Hematopoietic multipotent progenitor cell treated with erythropoietin and hydrocortisone succinate and interleukin-3 and kit ligand, for 6 days (in vitro differentiated cells): ENCODE measurements at regions not wholly inside any gene's neighbourhood (a gene's known extent, or its start where the extent isn't known, plus 50 kb on each side); places are given as distances from the start of the nearest gene placed in this dataset.

Experiments used
- DNase-seq: peaks from one replicate; pipeline ENCODE4 v3.0.0-alpha.2; 2015

- DNase-seq, result peak; percentile 27
These were observed 143.4 kb downstream of the DLEU7 start for GRCh38 chr13:50699874-50700663.

GRCh38 chr13:50700664-50701305 lies 142.7 kb downstream of the DLEU7 start:
- DNase-seq, result no peak

DNA sequence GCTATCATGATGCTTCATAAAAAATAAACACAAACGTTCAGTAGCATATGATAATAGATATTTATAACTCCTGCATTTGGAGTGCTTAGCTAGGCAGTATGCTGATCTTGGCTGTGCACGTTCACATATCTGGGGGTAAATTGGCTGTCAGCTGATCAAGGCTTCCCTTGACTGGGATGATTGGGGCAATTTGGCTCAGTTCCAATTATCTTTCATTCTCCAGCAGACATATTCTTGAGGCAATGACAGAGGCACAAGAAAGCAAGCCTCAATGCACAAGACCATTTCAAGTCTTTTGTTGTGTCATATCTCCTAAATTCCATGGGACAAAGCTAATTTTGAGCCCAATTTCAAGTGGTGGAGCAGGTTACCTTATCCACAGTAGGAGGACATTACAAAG lies 142.0 kb downstream of the DLEU7 start:
- peak; percentile 19 for DNase-seq

- no peak for DNase-seq
These were observed 137.0 kb downstream of the DLEU7 start for GRCh38 chr13:50706505-50706904.

DNA sequence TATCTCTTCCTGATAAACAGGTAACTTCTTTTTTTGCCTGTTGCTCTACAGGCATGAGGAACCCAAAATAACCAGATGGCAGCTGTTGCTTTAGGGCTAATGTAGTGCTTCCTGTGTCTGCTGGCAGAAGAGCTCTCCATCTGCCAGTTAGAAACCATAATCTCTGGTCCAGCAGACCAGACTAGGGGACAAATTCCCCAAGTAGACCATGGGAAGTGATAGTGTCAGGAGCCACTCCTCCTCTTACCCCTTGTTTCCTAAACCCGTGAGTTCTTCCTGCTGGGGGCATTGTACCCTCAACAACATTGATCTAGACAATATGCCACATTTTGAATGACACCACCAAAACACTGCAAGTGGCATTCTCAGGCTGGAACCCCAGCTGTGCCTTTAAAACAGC lies 135.9 kb downstream of the DLEU7 start:
- peak; percentile 13 for DNase-seq

DNA sequence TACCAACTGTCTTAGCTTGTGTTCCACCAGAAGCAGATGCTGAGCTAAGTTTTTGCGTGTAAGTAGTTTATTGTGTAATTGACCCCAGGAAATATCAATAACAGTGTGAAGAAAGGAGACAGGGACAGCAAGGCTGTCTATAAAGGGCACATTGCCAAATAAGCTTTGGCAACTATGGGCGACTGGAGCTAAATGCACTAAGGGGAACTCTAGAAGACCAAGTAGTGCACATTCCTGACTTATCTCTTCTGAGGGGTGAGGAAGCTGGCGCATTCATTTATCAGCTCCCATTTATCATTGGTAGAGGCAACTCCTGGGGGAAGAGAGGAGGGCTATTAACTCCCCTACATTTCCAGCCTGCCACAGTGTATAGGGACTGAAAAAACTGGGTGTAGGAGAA lies 135.0 kb downstream of the DLEU7 start:
- peak; percentile 39 for DNase-seq

GRCh38 chr13:50709058-50709457 lies 134.4 kb downstream of the DLEU7 start:
- no peak for DNase-seq

DNA sequence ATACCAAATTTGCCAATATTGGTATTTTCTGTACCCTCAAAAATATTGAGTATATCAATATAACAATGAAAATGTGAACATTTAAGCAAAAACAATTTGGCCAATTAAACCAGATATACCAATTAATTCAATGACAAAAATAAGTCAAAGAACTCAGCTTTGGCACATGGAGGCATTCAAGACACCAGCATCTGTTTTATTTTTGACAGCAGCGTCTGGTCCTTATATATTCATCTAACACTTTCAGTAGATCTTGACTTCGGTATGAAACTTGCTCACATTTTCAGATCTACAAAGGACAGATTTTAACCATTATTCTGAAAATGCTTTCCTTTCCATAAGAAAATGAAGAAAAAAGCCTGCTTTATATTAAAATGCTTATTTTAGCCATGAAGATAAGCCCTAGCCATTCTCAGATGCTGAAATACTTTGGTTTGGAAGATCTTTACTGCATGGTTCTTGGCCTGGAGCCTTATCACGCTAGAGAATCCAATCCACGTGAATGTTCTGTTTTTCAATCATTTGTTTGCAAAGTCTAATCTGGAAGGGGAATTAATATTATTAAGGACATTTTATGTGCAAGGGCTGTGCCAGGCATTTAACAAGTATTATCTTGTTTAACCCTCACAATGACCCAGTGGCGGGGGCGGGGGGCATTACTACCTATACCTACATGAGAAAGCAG lies 132.2 kb downstream of the DLEU7 start:
- no peak for DNase-seq

GRCh38 chr13:50711996-50712395 lies 131.5 kb downstream of the DLEU7 start:
- no peak for DNase-seq

- DNase-seq, result no peak
These were observed 131.0 kb downstream of the DLEU7 start for GRCh38 chr13:50712456-50712855.

- no peak for DNase-seq
These were observed 130.6 kb downstream of the DLEU7 start for GRCh38 chr13:50712881-50713280.

GRCh38 chr13:50713523-50714248 lies 129.8 kb downstream of the DLEU7 start:
- DNase-seq, result peak; percentile 72

DNA sequence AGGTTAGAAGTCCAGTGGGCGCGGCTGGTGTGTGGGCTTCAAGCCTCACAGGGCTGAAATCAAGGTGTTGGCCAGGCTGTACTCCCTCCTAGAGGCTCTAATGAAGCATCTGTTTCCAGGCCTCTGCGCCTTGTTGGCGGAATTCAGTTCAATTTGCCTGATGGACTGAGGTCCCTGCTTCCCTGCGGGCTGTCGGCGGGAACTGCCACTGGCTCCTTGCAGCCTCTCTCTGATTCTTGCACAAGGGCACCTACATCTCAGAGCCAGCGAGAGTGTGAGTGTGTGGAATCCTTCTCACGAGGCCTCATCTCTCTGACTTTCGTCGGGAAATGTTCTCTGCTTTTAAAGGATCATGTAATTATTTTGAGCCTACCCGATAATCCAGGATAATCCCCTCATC lies 128.6 kb downstream of the DLEU7 start:
- DNase-seq, result no peak

- DNase-seq, result no peak
These were observed 127.9 kb downstream of the DLEU7 start for GRCh38 chr13:50715402-50716146.

- no peak for DNase-seq
These were observed 122.4 kb downstream of the DLEU7 start for GRCh38 chr13:50720861-50721671.

GRCh38 chr13:50721672-50721992 lies 121.9 kb downstream of the DLEU7 start:
- no peak for DNase-seq

- no peak for DNase-seq
These were observed 120.9 kb downstream of the DLEU7 start for GRCh38 chr13:50722440-50723125.

GRCh38 chr13:50724438-50724837 lies 119.1 kb downstream of the DLEU7 start:
- no peak for DNase-seq

DNA sequence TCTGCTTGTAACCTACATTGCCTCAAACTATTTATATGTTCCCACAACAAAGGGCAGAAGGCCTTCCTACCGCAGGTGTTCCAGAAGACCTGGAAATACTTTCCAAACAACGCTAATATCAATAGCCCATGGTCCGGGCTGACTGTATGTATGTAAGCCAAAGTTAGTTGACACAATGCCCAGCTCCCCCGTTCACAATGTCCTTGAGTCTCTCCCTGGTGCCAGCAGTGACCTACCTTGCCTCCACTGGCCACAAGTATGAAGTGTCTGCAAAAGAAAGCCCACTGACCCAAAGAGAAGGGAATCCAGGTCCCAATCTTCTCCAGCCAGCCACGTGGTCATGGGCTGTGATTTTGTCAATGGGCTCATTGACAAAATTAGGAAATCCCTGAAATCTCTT lies 118.6 kb downstream of the DLEU7 start:
- no peak for DNase-seq

GRCh38 chr13:50726164-50726563 lies 117.3 kb downstream of the DLEU7 start:
- no peak for DNase-seq

DNA sequence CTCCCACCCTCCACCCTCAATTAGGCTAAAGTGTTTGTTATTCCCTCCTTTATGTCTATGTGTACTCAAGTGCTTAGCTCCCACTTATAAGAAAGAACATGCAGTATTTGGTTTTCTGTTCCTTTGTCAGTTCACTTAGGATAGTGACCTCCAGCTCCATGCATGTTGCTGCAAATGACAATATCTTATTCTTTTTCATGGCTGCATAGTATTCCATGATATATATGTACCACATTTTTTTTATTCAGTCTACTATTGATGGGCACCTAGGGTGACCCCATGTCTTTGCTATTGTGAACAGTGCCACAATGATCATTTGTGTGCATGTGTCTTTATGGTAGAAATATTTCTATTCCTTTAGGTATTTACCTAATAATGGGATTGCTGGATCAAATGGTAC lies 114.3 kb downstream of the DLEU7 start:
- DNase-seq, result no peak
